Trophoblast cell (in vitro differentiated cells and primary cell): ENCODE measurements at regions not wholly inside any gene's neighbourhood (a gene's known extent, or its start where the extent isn't known, plus 50 kb on each side); places are given as distances from the start of the nearest gene placed in this dataset.
A peak's percentile ranks its signal among the peaks of the same experiment; 100 is the strongest.

Source experiments
- DNase-seq, 2 donors: peaks; one replicate each; pipeline ENCODE4 v3.0.0-alpha.2; 2016
- H2AFZ ChIP-seq: 2 replicates; pipeline ENCODE4 v1.6.1; 2013; ENCODE audit warnings: low read length, moderate library complexity, mild to moderate bottlenecking; ENCODE audit not compliant: insufficient read depth, poor library complexity
- H2AK5ac ChIP-seq: 2 replicates; pipeline ENCODE4 v1.6.1; 2013; ENCODE audit warnings: mild to moderate bottlenecking, low read length
- H2BK120ac ChIP-seq: 2 replicates; pipeline ENCODE4 v1.6.1; 2013; ENCODE audit warnings: low read length, mild to moderate bottlenecking, moderate library complexity; ENCODE audit not compliant: insufficient read depth, poor library complexity
- H2BK12ac ChIP-seq: 2 replicates; pipeline ENCODE4 v1.6.1; 2013; ENCODE audit warnings: mild to moderate bottlenecking, low read length, moderate library complexity
- H2BK5ac ChIP-seq: 2 replicates; pipeline ENCODE4 v1.6.1; 2013; ENCODE audit warnings: low read length, low read depth, moderate library complexity, mild to moderate bottlenecking; ENCODE audit not compliant: poor library complexity
- H3K14ac ChIP-seq: 2 replicates; pipeline ENCODE4 v1.6.1; 2013; ENCODE audit warnings: mild to moderate bottlenecking, low read length
- H3K18ac ChIP-seq: 2 replicates; pipeline ENCODE4 v1.6.1; 2013; ENCODE audit warnings: mild to moderate bottlenecking, low read length
- H3K23ac ChIP-seq: 2 replicates; pipeline ENCODE4 v1.6.1; 2013; ENCODE audit warnings: low read length
- H3K27ac ChIP-seq: 2 replicates; pipeline ENCODE4 v1.5.1; 2013; ENCODE audit warnings: low read depth, mild to moderate bottlenecking, inconsistent platforms, low read length, moderate library complexity
- H3K27me3 ChIP-seq: 2 replicates; pipeline ENCODE4 v1.6.1; 2013; ENCODE audit warnings: inconsistent platforms, mild to moderate bottlenecking, low read length, moderate library complexity; ENCODE audit not compliant: insufficient read depth
- H3K36me3 ChIP-seq, 2 experiments: 1 replicate in 1 of 2; 2 replicates in 1 of 2; pipeline ENCODE4 v1.6.1; 2013; ENCODE audit warnings: low read length in 2 of 2, mild to moderate bottlenecking in 2 of 2, moderate library complexity in 1 of 2; ENCODE audit not compliant: insufficient read depth in 2 of 2, control insufficient read depth in 1 of 2
- H3K4ac ChIP-seq: 2 replicates; pipeline ENCODE4 v1.6.1; 2013; ENCODE audit warnings: low read depth, mild to moderate bottlenecking, low read length, moderate library complexity
- H3K4me1 ChIP-seq, 2 experiments: 1 replicate in 1 of 2; 2 replicates in 1 of 2; pipeline ENCODE4 v1.6.1; 2013; ENCODE audit warnings: low read length in 2 of 2, mild to moderate bottlenecking in 2 of 2, moderate library complexity in 1 of 2; ENCODE audit not compliant: insufficient read depth in 2 of 2, control insufficient read depth in 1 of 2
- H3K4me2 ChIP-seq: 2 replicates; pipeline ENCODE4 v1.6.1; 2013; ENCODE audit warnings: inconsistent platforms, mild to moderate bottlenecking, low read length, moderate library complexity
- H3K4me3 ChIP-seq: 2 replicates; pipeline ENCODE4 v1.5.1; 2013; ENCODE audit warnings: mild to moderate bottlenecking, low read depth, low read length, inconsistent platforms
- H3K79me1 ChIP-seq: one replicate; pipeline ENCODE4 v1.6.1; 2013; ENCODE audit warnings: low read length
- H3K79me2 ChIP-seq: 2 replicates; pipeline ENCODE4 v1.6.1; 2013; ENCODE audit warnings: low read length, mild to moderate bottlenecking; ENCODE audit not compliant: control insufficient read depth, insufficient read depth, poor library complexity
- H3K9ac ChIP-seq: 2 replicates; pipeline ENCODE4 v1.6.1; 2013; ENCODE audit warnings: mild to moderate bottlenecking, low read length
- H3K9me3 ChIP-seq: 2 replicates; pipeline ENCODE4 v1.6.1; 2013; ENCODE audit warnings: low read depth, mild to moderate bottlenecking, control low read depth, inconsistent platforms, low read length; ENCODE audit not compliant: insufficient read depth
- H4K12ac ChIP-seq: 2 replicates; pipeline ENCODE4 v1.6.1; 2013; ENCODE audit warnings: low read depth, mild to moderate bottlenecking, low read length, moderate library complexity
- H4K8ac ChIP-seq: 2 replicates; pipeline ENCODE4 v1.6.1; 2013; ENCODE audit warnings: low read depth, mild to moderate bottlenecking, low read length, moderate library complexity
- H4K91ac ChIP-seq: one replicate; pipeline ENCODE4 v1.6.1; 2013; ENCODE audit warnings: low read depth, mild to moderate bottlenecking, low read length, moderate library complexity
- WGBS: extraction: QIAGEN DNeasy Blood & Tissue Kit; methylation state at CpG from one replicate; pipeline ENCODE4 v1.1.7; 2013; ENCODE audit warnings: missing lambda C conversion rate; ENCODE audit not compliant: insufficient read length, insufficient coverage; ENCODE audit errors: extremely low coverage; 5-methylcytosine and 5-hydroxymethylcytosine counted together

- Histone ChIP-seq H3K79me1 (no peaks in the 10 kb centered on the region), H2BK120ac (no peak overlapping the region), H3K9me3 (no peaks in the 10 kb centered on the region), H2BK5ac (no peak overlapping the region), H3K36me3 (no peaks in the 10 kb centered on the region), H2AK5ac (no peak overlapping the region), H3K4me3 (no peak overlapping the region), H2AFZ (no peak overlapping the region), H3K27me3 (no peaks in the 10 kb centered on the region), H3K27ac (no peak overlapping the region), H3K23ac (no peak overlapping the region), H3K79me2 (no peaks in the 10 kb centered on the region), H3K4me2 (no peak overlapping the region), H4K8ac (no peak overlapping the region), H3K9ac (no peak overlapping the region), H3K14ac (no peak overlapping the region), H3K18ac (no peak overlapping the region), H2BK12ac (no peak overlapping the region), H3K4ac (no peak overlapping the region), H3K4me1 (no peaks in the 10 kb centered on the region), H4K91ac (no peak overlapping the region), H4K12ac (no peak overlapping the region)
- no peak for DNase-seq
- no CpG with 5 or more reads among the region's 1 CpG for WGBS
These were observed 744.7 kb upstream of the ADGRL3 start for GRCh38 chr4:60455380-60455779.

DNA sequence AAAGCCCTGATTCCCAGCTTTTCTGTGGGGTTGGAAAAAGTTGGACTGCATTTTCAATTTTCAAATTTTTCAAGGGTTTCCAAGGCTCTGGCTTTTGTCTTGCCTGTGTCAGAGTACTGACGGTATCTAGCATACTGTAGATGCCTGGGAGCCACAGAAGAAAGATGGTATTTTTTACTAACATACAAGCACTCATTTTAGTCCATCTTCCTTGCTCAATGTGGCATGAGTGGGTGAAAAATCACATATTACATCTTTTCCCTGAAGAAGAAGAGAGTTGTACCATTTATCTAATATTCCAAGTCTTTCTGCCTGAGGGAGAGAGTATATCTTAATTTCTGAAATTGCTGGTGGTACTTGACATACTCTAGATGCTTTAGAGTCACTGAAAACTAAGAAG, 738.6 kb upstream of the ADGRL3 start:
- no peak overlapping the region for H2BK5ac ChIP-seq
- no peaks in the 10 kb centered on the region for H3K79me2 ChIP-seq
- no peak overlapping the region for H3K4me2 ChIP-seq
- no peak overlapping the region for H3K18ac ChIP-seq
- H2AFZ ChIP-seq, result no peak overlapping the region
- no peak overlapping the region for H2BK12ac ChIP-seq
- H4K91ac ChIP-seq, result no peak overlapping the region
- H3K4me1 ChIP-seq, result no peaks in the 10 kb centered on the region
- no peak overlapping the region for H3K14ac ChIP-seq
- H3K27me3 ChIP-seq, result no peaks in the 10 kb centered on the region
- H3K79me1 ChIP-seq, result peaks cover 2% of the 10 kb centered on the region
- H3K27ac ChIP-seq, result peak overlapping the region; percentile 76
- no peak overlapping the region for H2BK120ac ChIP-seq
- H2AK5ac ChIP-seq, result no peak overlapping the region
- no peak overlapping the region for H3K9ac ChIP-seq
- H4K12ac ChIP-seq, result no peak overlapping the region
- H3K4ac ChIP-seq, result no peak overlapping the region
- WGBS, result no CpG with 5 or more reads among the region's 1 CpG
- H3K4me3 ChIP-seq, result no peak overlapping the region
- no peaks in the 10 kb centered on the region for H3K36me3 ChIP-seq
- H3K9me3 ChIP-seq, result no peaks in the 10 kb centered on the region
- H3K23ac ChIP-seq, result no peak overlapping the region
- DNase-seq, result peak; percentile 55 to 89
- no peak overlapping the region for H4K8ac ChIP-seq

GRCh38 chr4:60463857-60464502, 736.1 kb upstream of the ADGRL3 start:
- no peaks in the 10 kb centered on the region for H3K27me3 ChIP-seq
- H3K9ac ChIP-seq, result no peak overlapping the region
- WGBS, result no CpG with 5 or more reads among the region's 4 CpGs

GRCh38 chr4:60482921-60483351, 717.2 kb upstream of the ADGRL3 start:
- no CpG with 5 or more reads among the region's 2 CpGs for WGBS

More at GRCh38 chr4:60463857-60464502, 736.1 kb upstream of the ADGRL3 start:
- H3K4ac ChIP-seq, result no peak overlapping the region
- no peak overlapping the region for H2AFZ ChIP-seq
- H3K79me1 ChIP-seq, result peaks cover 2% of the 10 kb centered on the region
- no peak overlapping the region for H3K27ac ChIP-seq
- H3K36me3 ChIP-seq, result no peaks in the 10 kb centered on the region
- no peak overlapping the region for H2BK120ac ChIP-seq
- H3K14ac ChIP-seq, result no peak overlapping the region
- peak in 1 of 2 donors; percentile 59 for DNase-seq
- no peaks in the 10 kb centered on the region for H3K9me3 ChIP-seq
- H2BK5ac ChIP-seq, result no peak overlapping the region
- H2AK5ac ChIP-seq, result peak overlapping the region; percentile 6
- H2BK12ac ChIP-seq, result no peak overlapping the region
- H3K23ac ChIP-seq, result no peak overlapping the region
- H3K4me2 ChIP-seq, result no peak overlapping the region
- H3K4me1 ChIP-seq, result no peaks in the 10 kb centered on the region
- H4K91ac ChIP-seq, result no peak overlapping the region
- H4K12ac ChIP-seq, result peak overlapping the region; percentile 4
- no peak overlapping the region for H4K8ac ChIP-seq
- H3K79me2 ChIP-seq, result no peaks in the 10 kb centered on the region
- no peak overlapping the region for H3K18ac ChIP-seq
- no peak overlapping the region for H3K4me3 ChIP-seq

More at GRCh38 chr4:60482921-60483351, 717.2 kb upstream of the ADGRL3 start:
- no peak overlapping the region for H3K4me3 ChIP-seq
- H3K9me3 ChIP-seq, result no peaks in the 10 kb centered on the region
- no peaks in the 10 kb centered on the region for H3K36me3 ChIP-seq
- H3K79me2 ChIP-seq, result no peaks in the 10 kb centered on the region
- H4K91ac ChIP-seq, result no peak overlapping the region
- no peak overlapping the region for H3K14ac ChIP-seq
- H3K27me3 ChIP-seq, result no peaks in the 10 kb centered on the region
- H2AK5ac ChIP-seq, result no peak overlapping the region
- no peak overlapping the region for H3K18ac ChIP-seq
- no peak for DNase-seq
- H4K12ac ChIP-seq, result no peak overlapping the region
- no peak overlapping the region for H3K4ac ChIP-seq
- H3K79me1 ChIP-seq, result no peaks in the 10 kb centered on the region
- no peak overlapping the region for H3K23ac ChIP-seq
- H2AFZ ChIP-seq, result no peak overlapping the region
- H2BK5ac ChIP-seq, result no peak overlapping the region
- no peaks in the 10 kb centered on the region for H3K4me1 ChIP-seq
- no peak overlapping the region for H3K9ac ChIP-seq
- no peak overlapping the region for H3K27ac ChIP-seq
- no peak overlapping the region for H3K4me2 ChIP-seq
- no peak overlapping the region for H2BK12ac ChIP-seq
- H2BK120ac ChIP-seq, result no peak overlapping the region
- H4K8ac ChIP-seq, result no peak overlapping the region
